ENCODE measurements at regions not wholly inside any gene's neighbourhood (a gene's known extent, or its start where the extent isn't known, plus 50 kb on each side); places are given as distances from the start of the nearest gene placed in this dataset.

GRCh38 chr18:47403949-47404348 lies 152.5 kb upstream of the SKOR2 start:
- no peak for DNase-seq (ENCODE audit: extremely low read depth, insufficient read length)
- no peaks in the 10 kb centered on the region for H3K27me3 ChIP-seq (replicated peaks; ENCODE audit: control insufficient read depth, insufficient read depth, low read length)
- TF ChIP-seq CTCF (IDR thresholded peaks at IDR 0.05; ENCODE audit: insufficient read depth, low read length, poor library complexity, severe bottlenecking): no peak
- no peaks in the 10 kb centered on the region for H3K36me3 ChIP-seq (ENCODE audit: control insufficient read depth, insufficient read depth, low read length)
- H3K4me3 ChIP-seq (replicated peaks; ENCODE audit: low read depth, low read length): no peak overlapping the region

GRCh38 chr18:47403317-47403716 lies 151.9 kb upstream of the SKOR2 start:
- DNase-seq (ENCODE audit: extremely low read depth, insufficient read length): no peak
- H3K4me3 ChIP-seq (replicated peaks; ENCODE audit: low read depth, low read length): no peak overlapping the region
- H3K27me3 ChIP-seq (replicated peaks; ENCODE audit: control insufficient read depth, insufficient read depth, low read length): no peaks in the 10 kb centered on the region
- H3K36me3 ChIP-seq (ENCODE audit: control insufficient read depth, insufficient read depth, low read length): no peaks in the 10 kb centered on the region
- TF ChIP-seq CTCF (IDR thresholded peaks at IDR 0.05; ENCODE audit: insufficient read depth, low read length, poor library complexity, severe bottlenecking): no peak

- DNase-seq (ENCODE audit: extremely low read depth, insufficient read length): no peak
- TF ChIP-seq CTCF (IDR thresholded peaks at IDR 0.05; ENCODE audit: insufficient read depth, low read length, poor library complexity, severe bottlenecking): no peak
- Histone ChIP-seq H3K27me3 (replicated peaks; ENCODE audit: control insufficient read depth, insufficient read depth, low read length) (no peaks in the 10 kb centered on the region), H3K36me3 (ENCODE audit: control insufficient read depth, insufficient read depth, low read length) (no peaks in the 10 kb centered on the region), H3K4me3 (replicated peaks; ENCODE audit: low read depth, low read length) (no peak overlapping the region)
Measured at GRCh38 chr18:47399475-47399874, 148.0 kb upstream of the SKOR2 start.

GRCh38 chr18:47397671-47398319 lies 146.3 kb upstream of the SKOR2 start:
- TF ChIP-seq CTCF (IDR thresholded peaks at IDR 0.05; ENCODE audit: insufficient read depth, low read length, poor library complexity, severe bottlenecking): peak; percentile 64
- Histone ChIP-seq H3K36me3 (ENCODE audit: control insufficient read depth, insufficient read depth, low read length) (no peaks in the 10 kb centered on the region), H3K4me3 (replicated peaks; ENCODE audit: low read depth, low read length) (no peak overlapping the region), H3K27me3 (replicated peaks; ENCODE audit: control insufficient read depth, insufficient read depth, low read length) (no peaks in the 10 kb centered on the region)
- DNase-seq (ENCODE audit: extremely low read depth, insufficient read length): no peak

GRCh38 chr18:47391665-47392064 lies 140.2 kb upstream of the SKOR2 start:
- DNase-seq (ENCODE audit: extremely low read depth, insufficient read length): no peak
- H3K27me3 ChIP-seq (replicated peaks; ENCODE audit: control insufficient read depth, insufficient read depth, low read length): no peaks in the 10 kb centered on the region
- TF ChIP-seq CTCF (IDR thresholded peaks at IDR 0.05; ENCODE audit: insufficient read depth, low read length, poor library complexity, severe bottlenecking): no peak
- no peaks in the 10 kb centered on the region for H3K36me3 ChIP-seq (ENCODE audit: control insufficient read depth, insufficient read depth, low read length)
- H3K4me3 ChIP-seq (replicated peaks; ENCODE audit: low read depth, low read length): no peak overlapping the region
